B cell (primary cell): ENCODE measurements at regions not wholly inside any gene's neighbourhood (a gene's known extent, or its start where the extent isn't known, plus 50 kb on each side); places are given as distances from the start of the nearest gene placed in this dataset.
"Not testable (repeated sequence)": the region's sequence is repeated elsewhere in the genome, so short reads cannot be mapped to it uniquely, and the experiment has no call there.

ENCODE experiments used
- ATAC-seq: fragments of 200-7000 bp; cut with Tn5 transposase; one replicate; pipeline ENCODE4 v1.10.0; 2021; ENCODE audit warnings: low read depth, mild to moderate bottlenecking, moderate number of reproducible peaks, moderate library complexity
- CTCF ChIA-PET: fragments of 350-600 bp; sonication (Branson Sonifier 250); formaldehyde crosslinking; loops from one replicate; lab custom pipeline; 2021; ENCODE audit warnings: antibody characterized with exemption, inconsistent platforms; lab: Charles Lee
- POLR2A ChIA-PET: fragments of 350-600 bp; sonication (Branson Sonifier 250); formaldehyde crosslinking; loops from one replicate; lab custom pipeline; 2021; ENCODE audit warnings: antibody characterized with exemption; lab: Charles Lee
- DNase-seq: peaks from one replicate; pipeline ENCODE4 v3.0.0; 2013
- H2AFZ ChIP-seq: 2 replicates; pipeline ENCODE4 v1.6.1; 2012; ENCODE audit warnings: mild to moderate bottlenecking, low read depth, low read length; ENCODE audit not compliant: insufficient read depth, poor library complexity, severe bottlenecking
- H3K27ac ChIP-seq, 2 donors: 1 replicate in 1 of 2; 2 replicates in 1 of 2; pipeline ENCODE4 v1.5.1; 2012 to 2013; ENCODE audit warnings: low read length in 2 of 2, mild to moderate bottlenecking in 2 of 2, moderate library complexity in 1 of 2
- H3K27me3 ChIP-seq, 4 experiments: fragments of 200-600 bp in 1 of 4; sonication (generic) in 1 of 4; replicated peaks in 1 of 4; 1 replicate in 2 of 4; 2 replicates in 2 of 4; pipeline versions ENCODE4 v1.6.1 to v1.7.0; 2013 to 2016; ENCODE audit warnings: low read length in 3 of 4, mild to moderate bottlenecking in 2 of 4, mixed read lengths in 1 of 4, moderate library complexity in 1 of 4; ENCODE audit not compliant: insufficient read depth in 4 of 4, control insufficient read depth in 3 of 4; ENCODE audit errors: control extremely low read depth in 1 of 4
- H3K36me3 ChIP-seq, 2 experiments: replicated peaks in 1 of 2; 1 replicate in 1 of 2; 2 replicates in 1 of 2; pipeline versions ENCODE4 v1.6.1 to v1.7.1; 2013; ENCODE audit warnings: low read length in 1 of 2; ENCODE audit not compliant: insufficient read depth in 2 of 2, control insufficient read depth in 1 of 2; ENCODE audit errors: control extremely low read depth in 1 of 2, extremely low read depth in 1 of 2
- H3K4me1 ChIP-seq, 2 donors: fragments of 200-600 bp in 1 of 2; sonication (generic) in 1 of 2; 1 replicate in 1 of 2; 2 replicates in 1 of 2; pipeline versions ENCODE4 v1.5.1 to v1.6.1; 2013 to 2017; ENCODE audit warnings: low read length in 2 of 2; ENCODE audit not compliant: control insufficient read depth in 2 of 2, insufficient read depth in 2 of 2
- H3K4me2 ChIP-seq: replicated peaks from 2 replicates; pipeline ENCODE3; 2012; ENCODE audit warnings: mild to moderate bottlenecking, low read depth, low read length; ENCODE audit not compliant: poor library complexity, severe bottlenecking
- H3K4me3 ChIP-seq, 5 experiments: fragments of 200-600 bp in 1 of 5; sonication (generic) in 1 of 5; 1 replicate in 3 of 5; 2 replicates in 2 of 5; pipeline versions ENCODE4 v1.5.1 to v1.7.0; 2011 to 2016; ENCODE audit warnings: low read length in 4 of 5, mild to moderate bottlenecking in 4 of 5, low read depth in 2 of 5, control low read depth in 1 of 5, moderate library complexity in 1 of 5; ENCODE audit not compliant: insufficient read depth in 1 of 5; ENCODE audit errors: control extremely low read depth in 1 of 5, extremely low read depth in 1 of 5
- H3K79me2 ChIP-seq: fragments of 200-600 bp; sonication (generic); one replicate; pipeline ENCODE4 v1.6.0; 2016; ENCODE audit warnings: low read length; ENCODE audit not compliant: control insufficient read depth, insufficient read depth
- H3K9ac ChIP-seq: fragments of 200-600 bp; sonication (generic); 2 replicates; pipeline ENCODE4 v1.6.1; 2017; ENCODE audit warnings: mild to moderate bottlenecking, low read length, moderate library complexity
- H3K9me3 ChIP-seq, 3 donors: one replicate each; pipeline versions ENCODE4 v1.6.1 to v1.7.1; 2013; ENCODE audit warnings: low read length in 2 of 3; ENCODE audit not compliant: control insufficient read depth in 2 of 3, insufficient read depth in 1 of 3; ENCODE audit errors: control extremely low read depth in 1 of 3
- H4K20me1 ChIP-seq: 2 replicates; pipeline ENCODE4 v1.6.0; 2012; ENCODE audit warnings: mild to moderate bottlenecking, low read length; ENCODE audit not compliant: insufficient read depth, control insufficient read depth, poor library complexity, severe bottlenecking
- H3K27ac Mint-ChIP-seq: one replicate; pipeline ENCODE4 v1.8.0; 2021; ENCODE audit warnings: mixed read lengths
- H3K27me3 Mint-ChIP-seq: one replicate; pipeline ENCODE4 v1.8.0; 2021; ENCODE audit warnings: mixed read lengths
- H3K4me1 Mint-ChIP-seq: one replicate; pipeline ENCODE4 v1.8.0; 2021; ENCODE audit warnings: mixed read lengths
- H3K4me3 Mint-ChIP-seq: one replicate; pipeline ENCODE4 v1.8.0; 2021; ENCODE audit warnings: mixed read lengths
- H3K9me3 Mint-ChIP-seq: one replicate; pipeline ENCODE4 v1.8.0; 2022; ENCODE audit warnings: mixed read lengths; ENCODE audit not compliant: insufficient read depth
- WGBS: methylation state at CpG from one replicate; pipeline ENCODE4 v1.1.5; 2013; ENCODE audit warnings: missing lambda C conversion rate; ENCODE audit not compliant: insufficient coverage; 5-methylcytosine and 5-hydroxymethylcytosine counted together
- intact Hi-C: fragments of 100-400 bp; cut with micrococcal nuclease; formaldehyde crosslinking; loops from one replicate; pipeline ENCODE4 v1.10.0; 2022

GRCh38 chr1:189270-189669 lies 262.2 kb downstream of the OR4F29 start:
- H3K4me3 ChIP-seq, CTCF ChIA-PET, H3K9me3 Mint-ChIP-seq, H3K9ac ChIP-seq, H4K20me1 ChIP-seq, H3K36me3 ChIP-seq, H3K9me3 ChIP-seq, H2AFZ ChIP-seq, H3K27ac ChIP-seq, H3K4me1 ChIP-seq, H3K27me3 ChIP-seq, ATAC-seq, H3K27ac Mint-ChIP-seq, POLR2A ChIA-PET, DNase-seq, intact Hi-C loops, H3K4me3 Mint-ChIP-seq, H3K4me2 ChIP-seq, H3K27me3 Mint-ChIP-seq, H3K79me2 ChIP-seq, H3K4me1 Mint-ChIP-seq: not testable (repeated sequence)
- no CpG with 5 or more reads among the region's 13 CpGs for WGBS

- H3K4me3 ChIP-seq, ATAC-seq, H3K27ac Mint-ChIP-seq, H3K4me2 ChIP-seq, H3K9ac ChIP-seq, H3K27me3 ChIP-seq, H3K36me3 ChIP-seq, H3K79me2 ChIP-seq, H3K9me3 Mint-ChIP-seq, intact Hi-C loops, H3K27me3 Mint-ChIP-seq, H3K9me3 ChIP-seq, DNase-seq, H2AFZ ChIP-seq, POLR2A ChIA-PET, H3K4me3 Mint-ChIP-seq, H3K4me1 Mint-ChIP-seq, H4K20me1 ChIP-seq, CTCF ChIA-PET, H3K27ac ChIP-seq, H3K4me1 ChIP-seq: not testable (repeated sequence)
- no CpG with 5 or more reads among the region's 6 CpGs for WGBS
These were observed 264.2 kb downstream of the OR4F29 start for GRCh38 chr1:187298-187697.

GRCh38 chr1:186691-187131 lies 264.8 kb downstream of the OR4F29 start:
- H3K36me3 ChIP-seq, H4K20me1 ChIP-seq, H3K9me3 ChIP-seq, H3K27me3 ChIP-seq, H3K4me1 Mint-ChIP-seq, H3K4me2 ChIP-seq, intact Hi-C loops, H2AFZ ChIP-seq, DNase-seq, H3K27me3 Mint-ChIP-seq, H3K27ac ChIP-seq, H3K4me3 ChIP-seq, H3K4me1 ChIP-seq, ATAC-seq, H3K9ac ChIP-seq, POLR2A ChIA-PET, H3K79me2 ChIP-seq, H3K4me3 Mint-ChIP-seq, H3K9me3 Mint-ChIP-seq, CTCF ChIA-PET, H3K27ac Mint-ChIP-seq: not testable (repeated sequence)
- no CpG with 5 or more reads among the region's 2 CpGs for WGBS

GRCh38 chr1:186223-186622 lies 265.3 kb downstream of the OR4F29 start:
- H3K9ac ChIP-seq, POLR2A ChIA-PET, H3K27ac ChIP-seq, ATAC-seq, H3K27ac Mint-ChIP-seq, H3K4me1 Mint-ChIP-seq, H3K79me2 ChIP-seq, CTCF ChIA-PET, H3K9me3 Mint-ChIP-seq, H3K27me3 ChIP-seq, H2AFZ ChIP-seq, H4K20me1 ChIP-seq, H3K36me3 ChIP-seq, H3K27me3 Mint-ChIP-seq, intact Hi-C loops, H3K4me3 ChIP-seq, H3K4me2 ChIP-seq, H3K4me1 ChIP-seq, H3K4me3 Mint-ChIP-seq, H3K9me3 ChIP-seq, DNase-seq: not testable (repeated sequence)
- no CpG with 5 or more reads among the region's 15 CpGs for WGBS
